HEK293 (cell line): ENCODE measurements at regions not wholly inside any gene's neighbourhood (a gene's known extent, or its start where the extent isn't known, plus 50 kb on each side); places are given as distances from the start of the nearest gene placed in this dataset.

Source experiments
- CTCF ChIP-seq: fragments of 450-650 bp; formaldehyde crosslinking; IDR thresholded peaks from 2 replicates; pipeline ENCODE4 v1.5.1; 2016; ENCODE audit warnings: missing biosample characterization, missing genetic modification characterization
- KLF1 ChIP-seq: fragments of 450-650 bp; formaldehyde crosslinking; IDR thresholded peaks from 2 replicates; pipeline ENCODE4 v1.5.1; 2016; ENCODE audit warnings: missing biosample characterization, missing genetic modification characterization
- OVOL3 ChIP-seq: fragments of 450-650 bp; formaldehyde crosslinking; IDR thresholded peaks from 2 replicates; pipeline ENCODE4 v1.5.1; 2016; ENCODE audit warnings: missing biosample characterization, missing genetic modification characterization
- PBX3 ChIP-seq: sonication (generic); formaldehyde crosslinking; IDR thresholded peaks from 2 replicates; pipeline ENCODE4 v1.8.1; 2022; ENCODE audit warnings: mild to moderate bottlenecking, moderate library complexity, missing genetic modification reagents
- TCF7L2 ChIP-seq: IDR thresholded peaks from 2 replicates; pipeline ENCODE4 v1.6.1; 2011; ENCODE audit warnings: low read depth, mild to moderate bottlenecking, inconsistent platforms, low read length, moderate library complexity, borderline replicate concordance
- ZBTB20 ChIP-seq: fragments of 450-650 bp; formaldehyde crosslinking; IDR thresholded peaks from 2 replicates; pipeline ENCODE4 v1.5.1; 2016; ENCODE audit warnings: missing biosample characterization, missing genetic modification characterization
- ZNF341 ChIP-seq: fragments of 450-650 bp; formaldehyde crosslinking; IDR thresholded peaks from 2 replicates; pipeline ENCODE4; 2016; ENCODE audit warnings: low read depth, missing biosample characterization, missing genetic modification characterization
- ZNF426 ChIP-seq: fragments of 450-650 bp; formaldehyde crosslinking; IDR thresholded peaks from 2 replicates; pipeline ENCODE4 v1.5.1; 2017; ENCODE audit warnings: missing biosample characterization, missing genetic modification characterization, mild to moderate bottlenecking, inconsistent platforms, moderate library complexity
- ZNF645 ChIP-seq: fragments of 450-650 bp; formaldehyde crosslinking; IDR thresholded peaks from 2 replicates; pipeline ENCODE4; 2016; ENCODE audit warnings: missing biosample characterization, missing genetic modification characterization
- ZNF768 ChIP-seq: fragments of 450-650 bp; formaldehyde crosslinking; IDR thresholded peaks from 2 replicates; pipeline ENCODE4 v1.5.1; 2018; ENCODE audit warnings: missing biosample characterization, mild to moderate bottlenecking, missing genetic modification characterization
- ZSCAN23 ChIP-seq: fragments of 450-650 bp; formaldehyde crosslinking; IDR thresholded peaks from 2 replicates; pipeline ENCODE4 v1.5.1; 2016; ENCODE audit warnings: missing biosample characterization, missing genetic modification characterization

- TF ChIP-seq CTCF (tag by site-specific recombination) (no peak), TCF7L2 (no peak), KLF1 (no peak), ZNF768 (tag by site-specific recombination) (no peak), ZBTB20 (tag by site-specific recombination) (no peak), PBX3 (no peak), OVOL3 (tag by site-specific recombination) (no peak), ZNF341 (no peak), ZSCAN23 (tag by site-specific recombination) (no peak), ZNF645 (tag by site-specific recombination) (no peak), ZNF426 (tag by site-specific recombination) (no peak)
Measured at GRCh38 chr12:126757326-126757725, 1509.6 kb upstream of the TMEM132C start.
